ENCODE measurements at regions not wholly inside any gene's neighbourhood (a gene's known extent, or its start where the extent isn't known, plus 50 kb on each side); places are given as distances from the start of the nearest gene placed in this dataset.

DNA sequence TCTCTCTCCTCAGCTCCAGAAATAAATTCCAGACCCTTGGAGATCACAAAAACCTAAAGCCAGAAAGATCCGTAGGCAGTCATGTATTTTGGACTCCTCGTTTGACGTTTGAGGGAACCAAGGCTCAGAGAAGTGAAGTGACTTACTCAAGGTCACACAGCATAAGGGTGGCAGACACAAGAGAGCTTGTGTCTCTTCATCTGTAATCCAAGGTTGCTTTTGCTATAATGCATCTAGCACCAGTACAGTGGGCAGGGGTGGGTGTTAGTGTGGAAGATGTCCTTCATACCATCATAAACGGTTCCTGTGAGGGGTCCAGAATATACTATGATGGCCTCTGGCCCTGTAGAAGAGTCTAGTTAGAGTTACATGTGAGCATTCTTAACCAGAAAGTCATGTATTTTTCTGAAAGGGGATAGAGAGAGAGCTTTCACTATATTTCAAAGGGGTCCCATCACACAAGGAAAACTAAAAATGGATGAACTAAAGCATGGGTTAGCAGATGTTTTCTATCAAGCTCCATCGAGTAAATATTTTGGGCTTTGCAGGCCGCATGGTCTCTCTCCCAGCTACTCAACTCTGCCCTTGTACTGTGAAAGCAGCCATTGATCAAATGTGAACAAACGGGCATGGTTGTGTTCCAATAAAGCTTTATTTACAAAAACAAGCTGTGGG lies 144.9 kb downstream of the TOMM20 start:
- FAIRE-seq (no peak), DNase-seq (ENCODE audit: low read depth, low spot score) (no peak)
- H3K79me2 ChIP-seq (ENCODE audit: control insufficient read depth, insufficient read depth, low read length) = no peaks in the 10 kb centered on the region
- no peaks in the 10 kb centered on the region for H3K27me3 ChIP-seq (ENCODE audit: control insufficient read depth, extremely low read depth, insufficient read depth, low read length)
- H3K9me3 ChIP-seq (ENCODE audit: control insufficient read depth, low read depth, low read length) = no peaks in the 10 kb centered on the region
- no peak overlapping the region for H3K4me2 ChIP-seq (ENCODE audit: control insufficient read depth, extremely low read depth, insufficient read depth, low read depth, low read length)
- H3K4me1 ChIP-seq (ENCODE audit: control insufficient read depth, extremely low read depth, insufficient read depth, low read length) = peaks cover 38% of the 10 kb centered on the region
- H3K9me1 ChIP-seq (ENCODE audit: control insufficient read depth, extremely low read depth, insufficient read depth, low read length) = no peaks in the 10 kb centered on the region
- dilution Hi-C loops (cut with MboI; ENCODE audit: extremely low pct_ligation_motif_present, low sequenced_read_pairs) = no loop called here
- H3K9ac ChIP-seq (ENCODE audit: control insufficient read depth, extremely low read depth, insufficient read depth, low read length) = no peak overlapping the region
- H4K20me1 ChIP-seq (ENCODE audit: control insufficient read depth, extremely low read depth, insufficient read depth, low read length) = no peaks in the 10 kb centered on the region
- TF ChIP-seq EZH2 (IDR thresholded peaks at IDR 0.05; ENCODE audit: low read length) = no peak
- TF ChIP-seq, protein P1, sequence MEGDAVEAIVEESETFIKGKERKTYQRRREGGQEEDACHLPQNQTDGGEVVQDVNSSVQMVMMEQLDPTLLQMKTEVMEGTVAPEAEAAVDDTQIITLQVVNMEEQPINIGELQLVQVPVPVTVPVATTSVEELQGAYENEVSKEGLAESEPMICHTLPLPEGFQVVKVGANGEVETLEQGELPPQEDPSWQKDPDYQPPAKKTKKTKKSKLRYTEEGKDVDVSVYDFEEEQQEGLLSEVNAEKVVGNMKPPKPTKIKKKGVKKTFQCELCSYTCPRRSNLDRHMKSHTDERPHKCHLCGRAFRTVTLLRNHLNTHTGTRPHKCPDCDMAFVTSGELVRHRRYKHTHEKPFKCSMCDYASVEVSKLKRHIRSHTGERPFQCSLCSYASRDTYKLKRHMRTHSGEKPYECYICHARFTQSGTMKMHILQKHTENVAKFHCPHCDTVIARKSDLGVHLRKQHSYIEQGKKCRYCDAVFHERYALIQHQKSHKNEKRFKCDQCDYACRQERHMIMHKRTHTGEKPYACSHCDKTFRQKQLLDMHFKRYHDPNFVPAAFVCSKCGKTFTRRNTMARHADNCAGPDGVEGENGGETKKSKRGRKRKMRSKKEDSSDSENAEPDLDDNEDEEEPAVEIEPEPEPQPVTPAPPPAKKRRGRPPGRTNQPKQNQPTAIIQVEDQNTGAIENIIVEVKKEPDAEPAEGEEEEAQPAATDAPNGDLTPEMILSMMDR (optimal IDR thresholded peaks at IDR 0.05 in 1 of 3, IDR thresholded peaks at IDR 0.05 in 1 of 3, conservative IDR thresholded peaks at IDR 0.05 in 1 of 3; ENCODE audit: extremely low read depth in 1 of 3, insufficient read depth in 2 of 3, low read length in 3 of 3) = no peak
- no peak overlapping the region for H3K4me3 ChIP-seq (ENCODE audit: control insufficient read depth in 2 of 3, extremely low read depth in 1 of 3, insufficient read depth in 2 of 3, low read depth in 1 of 3, low read length in 3 of 3)
- H2AFZ ChIP-seq (ENCODE audit: control insufficient read depth, low read length) = no peak overlapping the region
- no peak overlapping the region for H3K27ac ChIP-seq (ENCODE audit: control insufficient read depth, insufficient read depth, low read length)
- H3K36me3 ChIP-seq (ENCODE audit: control insufficient read depth in 2 of 2, extremely low read depth in 1 of 2, insufficient read depth in 2 of 2, low read length in 2 of 2) = no peaks in the 10 kb centered on the region

- TF ChIP-seq, protein P1 (optimal IDR thresholded peaks at IDR 0.05 in 1 of 3, IDR thresholded peaks at IDR 0.05 in 1 of 3, conservative IDR thresholded peaks at IDR 0.05 in 1 of 3; ENCODE audit: extremely low read depth in 1 of 3, insufficient read depth in 2 of 3, low read length in 3 of 3) = no peak
- TF ChIP-seq EZH2 (IDR thresholded peaks at IDR 0.05; ENCODE audit: low read length) = no peak
- no peak for DNase-seq (ENCODE audit: low read depth, low spot score)
- no peak overlapping the region for H3K4me2 ChIP-seq (ENCODE audit: control insufficient read depth, extremely low read depth, insufficient read depth, low read depth, low read length)
- FAIRE-seq = no peak
- no peak overlapping the region for H3K27ac ChIP-seq (ENCODE audit: control insufficient read depth, insufficient read depth, low read length)
- H3K9me3 ChIP-seq (ENCODE audit: control insufficient read depth, low read depth, low read length) = no peaks in the 10 kb centered on the region
- no peak overlapping the region for H3K4me3 ChIP-seq (ENCODE audit: control insufficient read depth in 2 of 3, extremely low read depth in 1 of 3, insufficient read depth in 2 of 3, low read depth in 1 of 3, low read length in 3 of 3)
- dilution Hi-C loops (cut with MboI; ENCODE audit: extremely low pct_ligation_motif_present, low sequenced_read_pairs) = no loop called here
- no peak overlapping the region for H3K9ac ChIP-seq (ENCODE audit: control insufficient read depth, extremely low read depth, insufficient read depth, low read length)
- H3K27me3 ChIP-seq (ENCODE audit: control insufficient read depth, extremely low read depth, insufficient read depth, low read length) = no peaks in the 10 kb centered on the region
- H4K20me1 ChIP-seq (ENCODE audit: control insufficient read depth, extremely low read depth, insufficient read depth, low read length) = no peaks in the 10 kb centered on the region
- no peak overlapping the region for H2AFZ ChIP-seq (ENCODE audit: control insufficient read depth, low read length)
- H3K79me2 ChIP-seq (ENCODE audit: control insufficient read depth, insufficient read depth, low read length) = no peaks in the 10 kb centered on the region
- no peaks in the 10 kb centered on the region for H3K36me3 ChIP-seq (ENCODE audit: control insufficient read depth in 2 of 2, extremely low read depth in 1 of 2, insufficient read depth in 2 of 2, low read length in 2 of 2)
- H3K4me1 ChIP-seq (ENCODE audit: control insufficient read depth, extremely low read depth, insufficient read depth, low read length) = peaks cover 26% of the 10 kb centered on the region
- no peaks in the 10 kb centered on the region for H3K9me1 ChIP-seq (ENCODE audit: control insufficient read depth, extremely low read depth, insufficient read depth, low read length)
These were observed 146.9 kb downstream of the TOMM20 start for GRCh38 chr1:234981758-234982157.
